ENCODE measurements at regions not wholly inside any gene's neighbourhood (a gene's known extent, or its start where the extent isn't known, plus 50 kb on each side); places are given as distances from the start of the nearest gene placed in this dataset.

- TF ChIP-seq GATA2 (IDR thresholded peaks at IDR 0.05; ENCODE audit: low read depth, low read length), result no peak
- no peak for TF ChIP-seq GATA3 (IDR thresholded peaks at IDR 0.05; ENCODE audit: low read depth, low read length)
These were observed 276.2 kb upstream of the TNC start for GRCh38 chr9:115393976-115394775.

All from SH-SY5Y (cell line).